ENCODE measurements at regions not wholly inside any gene's neighbourhood (a gene's known extent, or its start where the extent isn't known, plus 50 kb on each side); places are given as distances from the start of the nearest gene placed in this dataset.
"Not testable (repeated sequence)": the region's sequence is repeated elsewhere in the genome, so short reads cannot be mapped to it uniquely, and the experiment has no call there.

DNA sequence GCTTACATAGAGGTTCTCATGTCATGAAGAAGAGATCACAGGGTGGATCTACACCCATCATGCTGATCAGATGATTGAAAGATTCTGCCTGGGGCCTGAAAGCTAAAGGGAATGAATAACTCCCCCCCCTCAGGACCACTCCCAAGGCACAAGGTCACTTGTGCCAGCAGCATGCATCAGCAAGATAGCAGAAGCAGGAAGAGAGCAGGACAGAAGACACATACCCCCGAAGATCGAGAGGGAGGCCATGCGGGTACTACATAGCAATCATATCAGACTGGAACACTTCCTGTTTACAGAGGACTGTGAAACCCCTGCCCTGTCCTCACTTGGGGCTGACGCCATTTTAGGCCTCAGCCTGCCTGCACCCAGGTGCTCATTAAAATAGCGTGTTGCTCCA, 143.2 kb upstream of the EDNRB start:
- no peak for ATAC-seq
- no peak for TF ChIP-seq EZH2phosphoT487 (IDR thresholded peaks at IDR 0.05; ENCODE audit: borderline replicate concordance, low read length)
- TF ChIP-seq, protein P1, sequence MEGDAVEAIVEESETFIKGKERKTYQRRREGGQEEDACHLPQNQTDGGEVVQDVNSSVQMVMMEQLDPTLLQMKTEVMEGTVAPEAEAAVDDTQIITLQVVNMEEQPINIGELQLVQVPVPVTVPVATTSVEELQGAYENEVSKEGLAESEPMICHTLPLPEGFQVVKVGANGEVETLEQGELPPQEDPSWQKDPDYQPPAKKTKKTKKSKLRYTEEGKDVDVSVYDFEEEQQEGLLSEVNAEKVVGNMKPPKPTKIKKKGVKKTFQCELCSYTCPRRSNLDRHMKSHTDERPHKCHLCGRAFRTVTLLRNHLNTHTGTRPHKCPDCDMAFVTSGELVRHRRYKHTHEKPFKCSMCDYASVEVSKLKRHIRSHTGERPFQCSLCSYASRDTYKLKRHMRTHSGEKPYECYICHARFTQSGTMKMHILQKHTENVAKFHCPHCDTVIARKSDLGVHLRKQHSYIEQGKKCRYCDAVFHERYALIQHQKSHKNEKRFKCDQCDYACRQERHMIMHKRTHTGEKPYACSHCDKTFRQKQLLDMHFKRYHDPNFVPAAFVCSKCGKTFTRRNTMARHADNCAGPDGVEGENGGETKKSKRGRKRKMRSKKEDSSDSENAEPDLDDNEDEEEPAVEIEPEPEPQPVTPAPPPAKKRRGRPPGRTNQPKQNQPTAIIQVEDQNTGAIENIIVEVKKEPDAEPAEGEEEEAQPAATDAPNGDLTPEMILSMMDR (conservative IDR thresholded peaks at IDR 0.05; ENCODE audit: low read depth, low read length): no peak
- no peak for TF ChIP-seq EZH2 (IDR thresholded peaks at IDR 0.05; ENCODE audit: low read length, unreplicated experiment)
- H3K79me2 ChIP-seq (ENCODE audit: low read length): no peaks in the 10 kb centered on the region
- no peaks in the 10 kb centered on the region for H3K36me3 ChIP-seq (ENCODE audit: low read depth, low read length)
- no peak overlapping the region for H3K9ac ChIP-seq (ENCODE audit: low read length)
- H4K20me1 ChIP-seq (ENCODE audit: low read length): no peaks in the 10 kb centered on the region
- POLR2A ChIA-PET (ENCODE audit: unreplicated experiment): no interaction called here
- H3K4me3 ChIP-seq (ENCODE audit: low read length): no peak overlapping the region
- H2AFZ ChIP-seq (ENCODE audit: low read length): no peak overlapping the region
- H3K4me2 ChIP-seq (ENCODE audit: low read length): no peak overlapping the region
- DNase-seq: no peak
- H3K27me3 ChIP-seq (ENCODE audit: low read length): no peaks in the 10 kb centered on the region
- no peak overlapping the region for H3K27ac ChIP-seq (ENCODE audit: low read length)
- no peaks in the 10 kb centered on the region for H3F3A ChIP-seq (ENCODE audit: low read length, unreplicated experiment)
- no peaks in the 10 kb centered on the region for H3K9me3 ChIP-seq (ENCODE audit: low read length)
- H3K4me1 ChIP-seq (ENCODE audit: insufficient read depth, low read length): no peaks in the 10 kb centered on the region
- no peaks in the 10 kb centered on the region for H3K9me2 ChIP-seq (replicated peaks; ENCODE audit: low read length)
- BruUV-seq (replicated peaks): no TSS peak
- intact Hi-C loops (cut with micrococcal nuclease): no loop called here
- CTCF ChIA-PET: no interaction called here

DNA sequence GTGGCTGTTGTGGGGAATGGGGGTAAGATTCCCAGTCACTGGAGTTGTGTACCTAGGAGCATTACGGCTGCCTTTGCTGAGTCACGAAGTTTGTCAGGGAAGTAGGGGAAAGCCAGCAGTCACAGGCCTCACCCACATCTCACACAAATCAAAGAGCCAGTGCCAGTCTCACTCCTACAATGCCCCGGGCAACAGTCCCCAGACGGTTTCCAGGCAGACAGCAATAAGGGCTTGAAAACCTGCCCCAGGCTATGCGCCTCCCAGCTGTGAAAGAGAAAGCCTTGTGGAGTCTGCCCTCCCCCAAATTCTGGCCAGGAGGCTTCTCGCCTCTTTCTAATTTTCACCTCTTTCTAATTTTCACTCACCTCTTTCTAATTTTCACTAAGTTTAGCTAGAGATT, 142.3 kb upstream of the EDNRB start:
- Histone ChIP-seq H2AFZ (ENCODE audit: low read length) (no peak overlapping the region), H4K20me1 (ENCODE audit: low read length) (no peaks in the 10 kb centered on the region), H3K79me2 (ENCODE audit: low read length) (no peaks in the 10 kb centered on the region), H3K9ac (ENCODE audit: low read length) (no peak overlapping the region), H3K27ac (ENCODE audit: low read length) (no peak overlapping the region), H3K9me3 (ENCODE audit: low read length) (no peaks in the 10 kb centered on the region), H3K4me2 (ENCODE audit: low read length) (no peak overlapping the region), H3K36me3 (ENCODE audit: low read depth, low read length) (no peaks in the 10 kb centered on the region), H3K9me2 (replicated peaks; ENCODE audit: low read length) (no peaks in the 10 kb centered on the region), H3K4me3 (ENCODE audit: low read length) (no peak overlapping the region), H3K4me1 (ENCODE audit: insufficient read depth, low read length) (no peaks in the 10 kb centered on the region), H3F3A (ENCODE audit: low read length, unreplicated experiment) (no peaks in the 10 kb centered on the region), H3K27me3 (ENCODE audit: low read length) (no peaks in the 10 kb centered on the region)
- intact Hi-C loops (cut with micrococcal nuclease): no loop called here
- CTCF ChIA-PET: no interaction called here
- no TSS peak for BruUV-seq (replicated peaks)
- DNase-seq: no peak
- POLR2A ChIA-PET (ENCODE audit: unreplicated experiment): no interaction called here
- ATAC-seq: no peak
- TF ChIP-seq, protein P1 (conservative IDR thresholded peaks at IDR 0.05; ENCODE audit: low read depth, low read length): no peak
- TF ChIP-seq EZH2phosphoT487 (IDR thresholded peaks at IDR 0.05; ENCODE audit: borderline replicate concordance, low read length) (no peak), EZH2 (IDR thresholded peaks at IDR 0.05; ENCODE audit: low read length, unreplicated experiment) (no peak)

DNA sequence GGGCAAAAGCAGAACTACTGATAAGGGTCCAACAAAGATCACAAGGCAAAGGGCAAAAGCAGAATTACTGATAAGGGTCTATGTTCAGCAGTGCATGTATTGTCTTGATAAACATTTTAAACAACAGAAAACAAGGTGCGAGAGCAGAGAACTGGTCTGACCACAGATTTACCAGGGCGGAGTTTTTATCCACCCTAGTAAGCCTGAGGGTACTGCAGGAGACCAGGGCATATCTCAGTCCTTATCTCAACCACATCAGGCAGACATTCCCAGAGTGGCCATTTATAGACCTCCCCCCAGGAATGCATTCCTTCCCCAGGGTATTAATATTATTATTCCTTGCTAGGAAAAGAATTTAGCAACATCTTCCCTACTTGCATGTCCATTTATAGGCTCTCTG, 138.2 kb upstream of the EDNRB start:
- H3K4me3 ChIP-seq (ENCODE audit: low read length); DNase-seq; intact Hi-C loops (cut with micrococcal nuclease); H3K79me2 ChIP-seq (ENCODE audit: low read length); POLR2A ChIA-PET (ENCODE audit: unreplicated experiment); H3K27me3 ChIP-seq (ENCODE audit: low read length); CTCF ChIA-PET; H3K4me2 ChIP-seq (ENCODE audit: low read length); H2AFZ ChIP-seq (ENCODE audit: low read length); H3K9ac ChIP-seq (ENCODE audit: low read length); ATAC-seq; H4K20me1 ChIP-seq (ENCODE audit: low read length); BruUV-seq (replicated peaks); H3F3A ChIP-seq (ENCODE audit: low read length, unreplicated experiment); H3K9me2 ChIP-seq (replicated peaks; ENCODE audit: low read length); H3K36me3 ChIP-seq (ENCODE audit: low read depth, low read length); H3K4me1 ChIP-seq (ENCODE audit: insufficient read depth, low read length); H3K27ac ChIP-seq (ENCODE audit: low read length); H3K9me3 ChIP-seq (ENCODE audit: low read length): not testable (repeated sequence)
